Keratinocyte (primary cell): ENCODE measurements at regions not wholly inside any gene's neighbourhood (a gene's known extent, or its start where the extent isn't known, plus 50 kb on each side); places are given as distances from the start of the nearest gene placed in this dataset.

Source experiments
- DNase-seq: peaks from one replicate; pipeline ENCODE4 v3.0.0-alpha.2; 2011; ENCODE audit warnings: low read depth, missing footprints, low spot score
- FAIRE-seq: peaks from 2 replicates; lab custom pipeline; 2011; peaks lifted over from hg19 to GRCh38; lab: Jason Lieb, UNC
- H2AFZ ChIP-seq: 2 replicates; pipeline ENCODE4 v1.6.0; 2012; ENCODE audit warnings: low read length, control low read depth, inconsistent platforms; ENCODE audit not compliant: control insufficient read depth
- H3K27ac ChIP-seq: 2 replicates; pipeline ENCODE4 v1.5.1; 2011; ENCODE audit warnings: low read length; ENCODE audit not compliant: control insufficient read depth, insufficient read depth
- H3K27me3 ChIP-seq: 3 replicates; pipeline ENCODE4 v1.6.0; 2011; ENCODE audit warnings: low read length; ENCODE audit not compliant: control insufficient read depth, insufficient read depth; ENCODE audit errors: extremely low read depth
- H3K36me3 ChIP-seq, 2 experiments: 2 replicates in 1 of 2; 3 replicates in 1 of 2; pipeline ENCODE4 v1.5.1; 2011; ENCODE audit warnings: low read length in 2 of 2, mild to moderate bottlenecking in 1 of 2; ENCODE audit not compliant: control insufficient read depth in 2 of 2, insufficient read depth in 2 of 2; ENCODE audit errors: extremely low read depth in 1 of 2
- H3K4me1 ChIP-seq: 3 replicates; pipeline ENCODE4 v1.5.1; 2011; ENCODE audit warnings: low read length; ENCODE audit not compliant: control insufficient read depth, insufficient read depth; ENCODE audit errors: extremely low read depth
- H3K4me2 ChIP-seq: 3 replicates; pipeline ENCODE4 v1.6.0; 2011; ENCODE audit warnings: low read depth, low read length; ENCODE audit not compliant: control insufficient read depth, insufficient read depth; ENCODE audit errors: extremely low read depth
- H3K4me3 ChIP-seq, 3 experiments: fragments of 200-600 bp in 1 of 3; sonication (generic) in 1 of 3; 2 replicates in 2 of 3; 3 replicates in 1 of 3; pipeline ENCODE4 v1.5.1; 2011 to 2016; ENCODE audit warnings: low read length in 3 of 3, mild to moderate bottlenecking in 3 of 3, control low read depth in 2 of 3, inconsistent platforms in 1 of 3, low read depth in 1 of 3, mixed read lengths in 1 of 3, mixed run types in 1 of 3, moderate library complexity in 1 of 3; ENCODE audit not compliant: control insufficient read depth in 2 of 3, insufficient read depth in 2 of 3; ENCODE audit errors: extremely low read depth in 1 of 3
- H3K79me2 ChIP-seq: 2 replicates; pipeline ENCODE4 v1.6.0; 2012; ENCODE audit warnings: low read length; ENCODE audit not compliant: control insufficient read depth, insufficient read depth
- H3K9ac ChIP-seq: 3 replicates; pipeline ENCODE4 v1.6.0; 2011; ENCODE audit warnings: low read length; ENCODE audit not compliant: control insufficient read depth, insufficient read depth; ENCODE audit errors: extremely low read depth
- H3K9me1 ChIP-seq: 3 replicates; pipeline ENCODE4 v1.6.0; 2011; ENCODE audit warnings: low read length; ENCODE audit not compliant: control insufficient read depth, insufficient read depth; ENCODE audit errors: extremely low read depth
- H3K9me3 ChIP-seq: 2 replicates; pipeline ENCODE4 v1.5.1; 2012; ENCODE audit warnings: low read depth, low read length; ENCODE audit not compliant: control insufficient read depth
- H4K20me1 ChIP-seq: 3 replicates; pipeline ENCODE4 v1.6.0; 2011; ENCODE audit warnings: low read length; ENCODE audit not compliant: control insufficient read depth, insufficient read depth; ENCODE audit errors: extremely low read depth
- CTCF ChIP-seq, 3 experiments: IDR thresholded peaks in 1 of 3; conservative IDR thresholded peaks in 1 of 3; optimal IDR thresholded peaks in 1 of 3; 2 replicates in 2 of 3; 3 replicates in 1 of 3; pipeline versions ENCODE3 to v1.5.1; 2011; ENCODE audit warnings: low read length in 3 of 3, mild to moderate bottlenecking in 3 of 3, moderate library complexity in 2 of 3, control low read depth in 1 of 3, inconsistent platforms in 1 of 3; ENCODE audit not compliant: insufficient read depth in 2 of 3; ENCODE audit errors: extremely low read depth in 1 of 3
- EZH2 ChIP-seq: IDR thresholded peaks from one replicate; pipeline ENCODE4 v1.6.1; 2012; ENCODE audit warnings: inconsistent platforms, mild to moderate bottlenecking, low read length, moderate library complexity
- dilution Hi-C: fragments of 300-500 bp; cut with MboI; formaldehyde crosslinking; loops from one replicate; pipeline ENCODE4 v1.7.0; 2020; ENCODE audit warnings: low sequenced_read_pairs; ENCODE audit not compliant: extremely low pct_ligation_motif_present

GRCh38 chr18:67735506-67735905 is 219.0 kb upstream of the DSEL start:
- FAIRE-seq, result no peak
- no peaks in the 10 kb centered on the region for H3K27me3 ChIP-seq
- dilution Hi-C loops, result no loop called here

GRCh38 chr18:67733088-67733487 is 216.6 kb upstream of the DSEL start:
- Histone ChIP-seq H3K36me3 (no peaks in the 10 kb centered on the region), H3K9me3 (no peaks in the 10 kb centered on the region), H4K20me1 (no peaks in the 10 kb centered on the region), H3K4me1 (peaks cover 33% of the 10 kb centered on the region), H3K4me3 (no peak overlapping the region), H2AFZ (no peak overlapping the region), H3K27ac (peak overlapping the region; percentile 65), H3K79me2 (no peaks in the 10 kb centered on the region), H3K9ac (no peak overlapping the region), H3K27me3 (no peaks in the 10 kb centered on the region), H3K4me2 (no peak overlapping the region), H3K9me1 (no peaks in the 10 kb centered on the region)
- TF ChIP-seq CTCF (optimal IDR thresholded peaks at IDR 0.05 in 1 of 3, IDR thresholded peaks at IDR 0.05 in 1 of 3, conservative IDR thresholded peaks at IDR 0.05 in 1 of 3; ENCODE audit: extremely low read depth in 1 of 3, insufficient read depth in 2 of 3, low read length in 3 of 3) (no peak), EZH2 (no peak)
- dilution Hi-C loops, result no loop called here
- FAIRE-seq, result peak; percentile 96
- DNase-seq, result peak; percentile 36

More at GRCh38 chr18:67735506-67735905, 219.0 kb upstream of the DSEL start:
- Histone ChIP-seq H3K27ac (no peak overlapping the region), H2AFZ (peak overlapping the region; percentile 79), H3K9me3 (no peaks in the 10 kb centered on the region), H3K79me2 (no peaks in the 10 kb centered on the region), H3K9me1 (no peaks in the 10 kb centered on the region), H3K9ac (no peak overlapping the region), H3K36me3 (no peaks in the 10 kb centered on the region), H3K4me2 (peak overlapping the region; percentile 14), H3K4me1 (peaks cover 30% of the 10 kb centered on the region), H4K20me1 (no peaks in the 10 kb centered on the region), H3K4me3 (peak overlapping the region in 1 of 3 experiments; percentile 13)
- TF ChIP-seq CTCF (optimal IDR thresholded peaks at IDR 0.05 in 1 of 3, IDR thresholded peaks at IDR 0.05 in 1 of 3, conservative IDR thresholded peaks at IDR 0.05 in 1 of 3; ENCODE audit: extremely low read depth in 1 of 3, insufficient read depth in 2 of 3, low read length in 3 of 3), result no peak
- TF ChIP-seq EZH2, result no peak
- DNase-seq, result no peak
